HCT116 (cell line): ENCODE measurements at regions not wholly inside any gene's neighbourhood (a gene's known extent, or its start where the extent isn't known, plus 50 kb on each side); places are given as distances from the start of the nearest gene placed in this dataset.

Experiments
- ATAC-seq: fragments of 200-7000 bp; cut with Tn5 transposase; 2 replicates; pipeline ENCODE4 v1.9.1; 2020; ENCODE audit warnings: mild to moderate bottlenecking, moderate library complexity
- BruUV-seq: library from RNA; stranded (reverse); fragments of 400-500 nt; replicated peaks from 2 replicates; lab custom pipeline; 2021; lab: Mats Ljungman, UMichigan
- CTCF ChIA-PET: fragments of 300-600 bp; sonication (Branson Sonifier 250); formaldehyde crosslinking; loops from one replicate; lab custom pipeline; 2021; ENCODE audit warnings: antibody characterized with exemption; lab: Charles Lee
- POLR2A ChIA-PET: fragments of 300-600, 350-600 bp; sonication (Branson Sonifier 250); formaldehyde crosslinking; loops from one replicate; lab custom pipeline; 2021; ENCODE audit warnings: antibody characterized with exemption; lab: Charles Lee
- RAD21 ChIA-PET, 2 experiments: fragments of 300-600 bp; sonication (Branson Sonifier 250); formaldehyde crosslinking; loops; one replicate each; lab custom pipeline; 2023; ENCODE audit warnings: low total read pairs in 2 of 2; ENCODE audit not compliant: uncharacterized antibody in 2 of 2, unreplicated experiment in 2 of 2, low non-redundant PET in 1 of 2; lab: Charles Lee
- DNase-seq: peaks from one replicate; pipeline ENCODE4 v3.0.0-alpha.2; 2010; ENCODE audit warnings: low read depth, low spot score
- H2AFZ ChIP-seq: fragments of 200-600 bp; shearing (Covaris generic), sonication (generic); 2 replicates; pipeline ENCODE4 v1.6.1; 2017; ENCODE audit warnings: low read depth, mixed run types, mixed read lengths, antibody characterized with exemption, low read length; ENCODE audit not compliant: poor library complexity, severe bottlenecking
- H3K27ac ChIP-seq: 2 replicates; pipeline ENCODE4 v1.5.1; 2012; ENCODE audit warnings: low read depth, low read length
- H3K27me3 ChIP-seq: fragments of 200-600 bp; sonication (generic); 2 replicates; pipeline ENCODE4 v1.6.1; 2016; ENCODE audit warnings: mixed run types, low read length, mixed read lengths; ENCODE audit not compliant: insufficient read depth
- H3K36me3 ChIP-seq, 2 experiments: fragments of 200-500 bp in 1 of 2; fragments of 200-600 bp in 1 of 2; sonication (Bioruptor generic) in 1 of 2; sonication (generic) in 1 of 2; 2 replicates each; pipeline versions ENCODE4 v1.5.1 to v1.6.1; 2014 to 2016; ENCODE audit warnings: low read length in 2 of 2, inconsistent platforms in 1 of 2, mixed read lengths in 1 of 2, mixed run types in 1 of 2; ENCODE audit not compliant: insufficient read depth in 2 of 2, control insufficient read depth in 1 of 2
- H3K4me1 ChIP-seq, 2 experiments: fragments of 200-600 bp in 1 of 2; sonication (generic) in 1 of 2; 2 replicates each; pipeline versions ENCODE4 v1.5.1 to v1.6.1; 2012 to 2017; ENCODE audit warnings: low read length in 2 of 2, inconsistent platforms in 1 of 2, mild to moderate bottlenecking in 1 of 2, mixed read lengths in 1 of 2, mixed run types in 1 of 2, moderate library complexity in 1 of 2; ENCODE audit not compliant: insufficient read depth in 2 of 2, control insufficient read depth in 1 of 2
- H3K4me2 ChIP-seq: fragments of 200-600 bp; sonication (generic); 2 replicates; pipeline ENCODE4 v1.6.1; 2017; ENCODE audit warnings: mixed run types, low read length, mixed read lengths
- H3K4me3 ChIP-seq, 2 experiments: fragments of 200-600 bp in 1 of 2; sonication (generic) in 1 of 2; replicated peaks in 1 of 2; 2 replicates each; pipeline ENCODE4 v1.5.1; 2011 to 2016; ENCODE audit warnings: low read length in 2 of 2, control low read depth in 1 of 2, low read depth in 1 of 2, mild to moderate bottlenecking in 1 of 2, mixed read lengths in 1 of 2, mixed run types in 1 of 2
- H3K79me2 ChIP-seq: fragments of 200-600 bp; sonication (generic); 2 replicates; pipeline ENCODE4 v1.6.1; 2017; ENCODE audit warnings: mild to moderate bottlenecking, mixed run types, low read length, moderate library complexity, mixed read lengths; ENCODE audit not compliant: insufficient read depth
- H3K9ac ChIP-seq: fragments of 200-600 bp; sonication (generic); 2 replicates; pipeline ENCODE4 v1.6.1; 2016; ENCODE audit warnings: low read length, mixed read lengths
- H3K9me2 ChIP-seq: fragments of 200-600 bp; sonication (generic), shearing (Covaris generic); 2 replicates; pipeline ENCODE4 v1.6.1; 2017; ENCODE audit warnings: mixed run types, mild to moderate bottlenecking, moderate library complexity; ENCODE audit not compliant: insufficient read depth
- H3K9me3 ChIP-seq, 2 experiments: fragments of 200-500 bp in 1 of 2; fragments of 200-600 bp in 1 of 2; sonication (Bioruptor generic) in 1 of 2; sonication (generic) in 1 of 2; 2 replicates each; pipeline ENCODE4 v1.6.1; 2014 to 2017; ENCODE audit warnings: low read length in 2 of 2, mixed read lengths in 2 of 2, inconsistent platforms in 1 of 2, low read depth in 1 of 2, mild to moderate bottlenecking in 1 of 2, mixed run types in 1 of 2, moderate library complexity in 1 of 2; ENCODE audit not compliant: control insufficient read depth in 1 of 2, insufficient read depth in 1 of 2
- H4K20me1 ChIP-seq: fragments of 200-600 bp; sonication (generic), shearing (Covaris generic); 2 replicates; pipeline ENCODE4 v1.6.1; 2017; ENCODE audit warnings: mixed run types, mild to moderate bottlenecking, moderate library complexity; ENCODE audit not compliant: insufficient read depth
- CBX3 ChIP-seq: IDR thresholded peaks from 2 replicates; pipeline ENCODE4 v1.6.1; 2012; ENCODE audit warnings: low read depth
- CEBPB ChIP-seq: IDR thresholded peaks from 2 replicates; pipeline ENCODE4 v1.6.1; 2012; ENCODE audit warnings: low read depth
- EGR1 ChIP-seq: IDR thresholded peaks from 2 replicates; pipeline ENCODE4 v1.6.1; 2012; ENCODE audit warnings: low read depth
- ELF1 ChIP-seq: IDR thresholded peaks from 2 replicates; pipeline ENCODE4 v1.6.1; 2012; ENCODE audit warnings: low read depth, borderline replicate concordance
- EZH2phosphoT487 ChIP-seq: fragments of 200-600 bp; IDR thresholded peaks from 2 replicates; pipeline ENCODE4 v1.6.1; 2018; ENCODE audit warnings: antibody characterized with exemption, borderline replicate concordance
- FOSL1 ChIP-seq: IDR thresholded peaks from 2 replicates; pipeline ENCODE4 v1.6.1; 2012; ENCODE audit warnings: low read depth
- JUND ChIP-seq: IDR thresholded peaks from 2 replicates; pipeline ENCODE4 v1.6.1; 2012
- SIN3A ChIP-seq: IDR thresholded peaks from 2 replicates; pipeline ENCODE4 v1.6.1; 2012; ENCODE audit warnings: low read depth
- YY1 ChIP-seq: IDR thresholded peaks from 2 replicates; pipeline ENCODE4 v1.6.1; 2011; ENCODE audit warnings: low read length, low read depth, moderate library complexity, mild to moderate bottlenecking; ENCODE audit not compliant: insufficient replicate concordance; ENCODE audit errors: extremely low read depth
- ZNF274 ChIP-seq: fragments of 200-500 bp; sonication (Bioruptor generic); IDR thresholded peaks from 2 replicates; pipeline ENCODE4 v1.6.1; 2014; ENCODE audit warnings: mild to moderate bottlenecking, low read depth, low read length, inconsistent platforms
- intact Hi-C: fragments of 100-400 bp; cut with micrococcal nuclease; formaldehyde crosslinking; loops from 2 replicates; pipeline ENCODE4 v1.10.0; 2022
- TF ChIP-seq, protein P1 (sequence below), 3 experiments: fragments of 200-600 bp in 1 of 3; sonication (generic) in 1 of 3; IDR thresholded peaks in 2 of 3; conservative IDR thresholded peaks in 1 of 3; 2 replicates each; pipeline ENCODE4 v1.5.1; 2012 to 2017; ENCODE audit warnings: low read depth in 2 of 3, low read length in 2 of 3, antibody characterized with exemption in 1 of 3, borderline replicate concordance in 1 of 3, control low read depth in 1 of 3, mild to moderate bottlenecking in 1 of 3, mixed read lengths in 1 of 3, mixed run types in 1 of 3, moderate library complexity in 1 of 3; ENCODE audit not compliant: insufficient read depth in 1 of 3
- TF ChIP-seq, protein P2 (sequence below): IDR thresholded peaks from 2 replicates; pipeline ENCODE4 v1.6.1; 2012

DNA sequence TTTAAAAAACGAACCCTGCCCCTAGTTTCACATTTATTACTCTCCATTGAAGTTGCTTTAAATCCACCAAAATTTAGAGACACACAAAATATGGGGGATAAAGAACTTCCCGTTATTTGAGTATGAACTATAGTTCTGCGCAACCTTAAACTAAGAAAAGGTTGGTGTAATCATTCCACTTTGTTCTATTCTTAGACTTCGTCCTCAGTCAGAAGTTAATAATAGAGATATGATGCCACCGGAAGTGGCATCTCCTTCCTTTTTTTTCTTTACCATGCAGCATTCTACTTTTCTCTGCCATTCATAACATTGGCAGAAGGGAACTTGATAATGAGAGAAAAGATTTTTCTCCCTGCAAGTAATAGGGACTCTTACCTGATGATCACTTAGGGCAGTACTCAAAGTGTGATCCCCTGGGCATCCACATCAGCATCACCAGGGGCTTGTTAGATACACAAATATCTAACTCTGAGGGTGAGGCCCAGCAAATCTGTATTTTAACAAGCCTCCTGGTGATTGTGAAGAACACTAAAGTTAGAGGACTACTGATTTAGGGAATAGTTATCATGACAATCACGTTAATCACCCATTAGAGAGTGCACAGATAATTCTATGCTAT is 147.7 kb upstream of the DTNA start:
- no peak overlapping the region for H2AFZ ChIP-seq
- no peak overlapping the region for H3K27ac ChIP-seq
- no peak overlapping the region for H3K9ac ChIP-seq
- CTCF ChIA-PET = no interaction called here
- no peaks in the 10 kb centered on the region for H3K4me1 ChIP-seq
- H3K27me3 ChIP-seq = no peaks in the 10 kb centered on the region
- intact Hi-C loops = no loop called here
- no peak overlapping the region for H3K4me3 ChIP-seq
- RAD21 ChIA-PET = no interaction called here
- POLR2A ChIA-PET = no interaction called here
- H3K9me2 ChIP-seq = no peaks in the 10 kb centered on the region
- no peak for TF ChIP-seq FOSL1
- TF ChIP-seq ZNF274 = no peak
- no peak for TF ChIP-seq SIN3A
- no peak for TF ChIP-seq JUND
- TF ChIP-seq, protein P1, sequence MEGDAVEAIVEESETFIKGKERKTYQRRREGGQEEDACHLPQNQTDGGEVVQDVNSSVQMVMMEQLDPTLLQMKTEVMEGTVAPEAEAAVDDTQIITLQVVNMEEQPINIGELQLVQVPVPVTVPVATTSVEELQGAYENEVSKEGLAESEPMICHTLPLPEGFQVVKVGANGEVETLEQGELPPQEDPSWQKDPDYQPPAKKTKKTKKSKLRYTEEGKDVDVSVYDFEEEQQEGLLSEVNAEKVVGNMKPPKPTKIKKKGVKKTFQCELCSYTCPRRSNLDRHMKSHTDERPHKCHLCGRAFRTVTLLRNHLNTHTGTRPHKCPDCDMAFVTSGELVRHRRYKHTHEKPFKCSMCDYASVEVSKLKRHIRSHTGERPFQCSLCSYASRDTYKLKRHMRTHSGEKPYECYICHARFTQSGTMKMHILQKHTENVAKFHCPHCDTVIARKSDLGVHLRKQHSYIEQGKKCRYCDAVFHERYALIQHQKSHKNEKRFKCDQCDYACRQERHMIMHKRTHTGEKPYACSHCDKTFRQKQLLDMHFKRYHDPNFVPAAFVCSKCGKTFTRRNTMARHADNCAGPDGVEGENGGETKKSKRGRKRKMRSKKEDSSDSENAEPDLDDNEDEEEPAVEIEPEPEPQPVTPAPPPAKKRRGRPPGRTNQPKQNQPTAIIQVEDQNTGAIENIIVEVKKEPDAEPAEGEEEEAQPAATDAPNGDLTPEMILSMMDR (IDR thresholded peaks at IDR 0.05 in 2 of 3, conservative IDR thresholded peaks at IDR 0.05 in 1 of 3; ENCODE audit: borderline replicate concordance in 1 of 3, insufficient read depth in 1 of 3, low read depth in 2 of 3, low read length in 2 of 3) = no peak
- TF ChIP-seq YY1 = no peak
- TF ChIP-seq, protein P2, sequence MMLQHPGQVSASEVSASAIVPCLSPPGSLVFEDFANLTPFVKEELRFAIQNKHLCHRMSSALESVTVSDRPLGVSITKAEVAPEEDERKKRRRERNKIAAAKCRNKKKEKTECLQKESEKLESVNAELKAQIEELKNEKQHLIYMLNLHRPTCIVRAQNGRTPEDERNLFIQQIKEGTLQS = no peak
- TF ChIP-seq CEBPB = no peak
- no peak for TF ChIP-seq EGR1
- TF ChIP-seq CBX3 = no peak
- no peak for TF ChIP-seq ELF1
- no peak for TF ChIP-seq EZH2phosphoT487
- no peak overlapping the region for H3K4me2 ChIP-seq
- no peaks in the 10 kb centered on the region for H3K79me2 ChIP-seq
- H3K9me3 ChIP-seq = no peaks in the 10 kb centered on the region
- H3K36me3 ChIP-seq = no peaks in the 10 kb centered on the region
- no TSS peak for BruUV-seq
- ATAC-seq (no peak), DNase-seq (no peak)
- no peaks in the 10 kb centered on the region for H4K20me1 ChIP-seq
